DOHH2 (cell line): ENCODE measurements at regions not wholly inside any gene's neighbourhood (a gene's known extent, or its start where the extent isn't known, plus 50 kb on each side); places are given as distances from the start of the nearest gene placed in this dataset.

Source experiments
- H3F3A ChIP-seq: fragments of 200-600 bp; sonication (generic), shearing (Covaris generic); 2 replicates; pipeline ENCODE4 v1.6.0; 2016; ENCODE audit warnings: antibody characterized with exemption, mild to moderate bottlenecking; ENCODE audit not compliant: control insufficient read depth, insufficient read depth
- H3K27ac ChIP-seq: fragments of 200-600 bp; sonication (generic); 2 replicates; pipeline ENCODE4 v1.5.1; 2014; ENCODE audit warnings: low read depth, mild to moderate bottlenecking, low read length, moderate library complexity
- H3K27me3 ChIP-seq: fragments of 200-600 bp; sonication (generic); 2 replicates; pipeline ENCODE4 v1.6.1; 2014; ENCODE audit warnings: mild to moderate bottlenecking, low read length, mixed read lengths; ENCODE audit not compliant: control insufficient read depth
- H3K36me3 ChIP-seq: fragments of 200-600 bp; sonication (generic); 2 replicates; pipeline ENCODE4 v1.6.1; 2014; ENCODE audit warnings: mild to moderate bottlenecking, low read length, moderate library complexity, mixed read lengths; ENCODE audit not compliant: control insufficient read depth
- H3K4me1 ChIP-seq: fragments of 200-600 bp; sonication (generic); 2 replicates; pipeline ENCODE4 v1.6.1; 2014; ENCODE audit warnings: mild to moderate bottlenecking, low read length, mixed read lengths; ENCODE audit not compliant: control insufficient read depth
- H3K4me2 ChIP-seq: fragments of 200-600 bp; sonication (generic); 2 replicates; pipeline ENCODE4 v1.6.0; 2014; ENCODE audit warnings: mild to moderate bottlenecking, low read length, moderate library complexity
- H3K4me3 ChIP-seq: fragments of 200-600 bp; sonication (generic); 2 replicates; pipeline ENCODE4 v1.5.1; 2014; ENCODE audit warnings: mild to moderate bottlenecking, low read length, mixed read lengths
- H3K79me2 ChIP-seq: fragments of 200-600 bp; sonication (generic); 2 replicates; pipeline ENCODE4 v1.6.1; 2014; ENCODE audit warnings: mild to moderate bottlenecking, low read length, mixed read lengths; ENCODE audit not compliant: control insufficient read depth
- H3K9me2 ChIP-seq: fragments of 200-600 bp; sonication (generic); replicated peaks from 2 replicates; pipeline ENCODE4 v1.6.1; 2014; ENCODE audit warnings: mild to moderate bottlenecking, low read length, mixed read lengths; ENCODE audit not compliant: control insufficient read depth
- H3K9me3 ChIP-seq: fragments of 200-600 bp; sonication (generic); 2 replicates; pipeline ENCODE4 v1.6.1; 2014; ENCODE audit warnings: antibody characterized with exemption, low read length, mixed read lengths; ENCODE audit not compliant: control insufficient read depth, insufficient read depth
- H4K20me1 ChIP-seq: fragments of 200-600 bp; sonication (generic); 2 replicates; pipeline ENCODE4 v1.6.0; 2014; ENCODE audit warnings: low read depth, mild to moderate bottlenecking, antibody characterized with exemption, low read length, moderate library complexity; ENCODE audit not compliant: control insufficient read depth, insufficient read depth
- EZH2phosphoT487 ChIP-seq: fragments of 200-600 bp; sonication (generic); IDR thresholded peaks from 2 replicates; pipeline ENCODE4 v1.6.1; 2017; ENCODE audit warnings: borderline replicate concordance, mild to moderate bottlenecking, antibody characterized with exemption, low read length, moderate library complexity, mixed read lengths
- TF ChIP-seq, protein P1 (sequence below): fragments of 200-600 bp; sonication (generic); IDR thresholded peaks from one replicate; pipeline ENCODE4 v1.5.1; 2014; ENCODE audit warnings: antibody characterized with exemption, mild to moderate bottlenecking, low read depth, low read length; ENCODE audit not compliant: poor library complexity, severe bottlenecking

DNA sequence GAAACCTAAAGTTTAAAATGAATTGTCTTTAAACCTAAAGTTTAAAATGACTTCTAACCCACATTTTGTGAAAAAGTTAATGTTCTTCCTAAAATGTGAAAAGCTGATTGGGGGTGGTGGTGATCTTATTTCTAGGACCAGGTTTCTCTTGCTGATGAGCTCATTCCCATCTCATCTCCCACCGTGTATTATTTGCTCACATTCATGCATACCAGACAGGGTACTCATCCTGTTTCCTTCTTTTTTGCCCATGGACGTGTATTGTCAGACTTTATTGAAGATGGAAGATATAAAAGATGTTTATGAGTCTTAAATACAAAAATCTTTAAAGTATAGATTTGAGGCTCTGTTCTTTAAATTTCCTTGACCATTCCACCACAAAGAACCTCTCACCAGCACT is 70.1 kb upstream of the MPHOSPH6 start:
- TF ChIP-seq, protein P1, sequence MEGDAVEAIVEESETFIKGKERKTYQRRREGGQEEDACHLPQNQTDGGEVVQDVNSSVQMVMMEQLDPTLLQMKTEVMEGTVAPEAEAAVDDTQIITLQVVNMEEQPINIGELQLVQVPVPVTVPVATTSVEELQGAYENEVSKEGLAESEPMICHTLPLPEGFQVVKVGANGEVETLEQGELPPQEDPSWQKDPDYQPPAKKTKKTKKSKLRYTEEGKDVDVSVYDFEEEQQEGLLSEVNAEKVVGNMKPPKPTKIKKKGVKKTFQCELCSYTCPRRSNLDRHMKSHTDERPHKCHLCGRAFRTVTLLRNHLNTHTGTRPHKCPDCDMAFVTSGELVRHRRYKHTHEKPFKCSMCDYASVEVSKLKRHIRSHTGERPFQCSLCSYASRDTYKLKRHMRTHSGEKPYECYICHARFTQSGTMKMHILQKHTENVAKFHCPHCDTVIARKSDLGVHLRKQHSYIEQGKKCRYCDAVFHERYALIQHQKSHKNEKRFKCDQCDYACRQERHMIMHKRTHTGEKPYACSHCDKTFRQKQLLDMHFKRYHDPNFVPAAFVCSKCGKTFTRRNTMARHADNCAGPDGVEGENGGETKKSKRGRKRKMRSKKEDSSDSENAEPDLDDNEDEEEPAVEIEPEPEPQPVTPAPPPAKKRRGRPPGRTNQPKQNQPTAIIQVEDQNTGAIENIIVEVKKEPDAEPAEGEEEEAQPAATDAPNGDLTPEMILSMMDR: no peak

DNA sequence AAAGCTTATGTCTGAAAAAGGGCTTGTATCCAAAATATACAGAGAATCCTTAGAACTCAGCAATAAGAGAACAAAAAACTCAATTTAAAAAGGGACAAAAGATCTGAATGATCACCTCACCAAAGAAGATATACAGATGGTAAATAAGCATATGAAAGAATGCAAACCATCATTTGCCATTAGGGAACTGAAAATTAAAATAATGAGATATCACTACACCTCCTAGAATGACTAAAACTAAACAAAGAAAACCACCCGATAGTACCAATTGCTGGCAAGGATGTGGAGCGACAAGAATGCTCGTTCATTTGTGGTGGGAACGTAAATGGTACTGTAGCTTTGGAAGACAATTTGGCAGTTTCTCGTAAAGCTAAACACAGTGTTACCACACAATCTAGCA is 66.9 kb upstream of the MPHOSPH6 start:
- H3K79me2 ChIP-seq: no peaks in the 10 kb centered on the region

More for the DNA sequence above, 70.1 kb upstream of the MPHOSPH6 start:
- Histone ChIP-seq H4K20me1 (no peaks in the 10 kb centered on the region), H3K27me3 (peaks cover 2% of the 10 kb centered on the region; the same call in 1 of the 2 replicates), H3K9me3 (no peaks in the 10 kb centered on the region), H3K27ac (no peak overlapping the region), H3K79me2 (no peaks in the 10 kb centered on the region), H3K4me3 (no peak overlapping the region), H3K9me2 (no peaks in the 10 kb centered on the region), H3F3A (no peaks in the 10 kb centered on the region), H3K4me1 (no peaks in the 10 kb centered on the region), H3K36me3 (no peaks in the 10 kb centered on the region), H3K4me2 (no peak overlapping the region)

DNA sequence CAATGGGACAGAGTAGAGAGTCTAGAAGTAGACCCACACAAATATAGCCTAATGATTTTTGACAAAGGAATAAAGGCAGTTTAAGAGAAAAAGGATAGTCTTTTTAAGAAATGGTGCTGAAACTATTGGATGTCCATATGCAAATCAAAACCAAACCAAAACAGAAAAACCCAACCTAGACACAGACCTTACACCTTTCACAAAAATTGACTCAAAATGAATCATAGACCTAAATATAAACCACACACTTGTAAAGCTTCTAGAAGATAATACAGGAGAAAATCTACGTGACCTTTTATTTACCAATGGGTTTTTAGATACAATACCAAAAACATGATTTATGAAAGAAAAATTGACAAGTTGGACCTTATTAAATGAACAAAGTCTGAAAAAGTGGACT is 66.4 kb upstream of the MPHOSPH6 start:
- Histone ChIP-seq H3K27me3 (peaks cover 2% of the 10 kb centered on the region; the same call in 1 of the 2 replicates), H3K27ac (no peak overlapping the region), H4K20me1 (no peaks in the 10 kb centered on the region), H3K4me1 (no peaks in the 10 kb centered on the region), H3K4me3 (no peak overlapping the region), H3K9me2 (no peaks in the 10 kb centered on the region), H3F3A (no peaks in the 10 kb centered on the region), H3K9me3 (no peaks in the 10 kb centered on the region), H3K36me3 (no peaks in the 10 kb centered on the region), H3K4me2 (no peak overlapping the region), H3K79me2 (no peaks in the 10 kb centered on the region)
- TF ChIP-seq, protein P1: no peak
- no peak for TF ChIP-seq EZH2phosphoT487

More for the DNA sequence above, 66.9 kb upstream of the MPHOSPH6 start:
- Histone ChIP-seq H4K20me1 (no peaks in the 10 kb centered on the region), H3K4me3 (no peak overlapping the region), H3K36me3 (no peaks in the 10 kb centered on the region), H3K27me3 (peaks cover 2% of the 10 kb centered on the region; the same call in 1 of the 2 replicates), H3K4me2 (no peak overlapping the region), H3F3A (no peaks in the 10 kb centered on the region), H3K4me1 (no peaks in the 10 kb centered on the region), H3K9me3 (no peaks in the 10 kb centered on the region), H3K27ac (no peak overlapping the region), H3K9me2 (no peaks in the 10 kb centered on the region)
- TF ChIP-seq, protein P1: no peak
- no peak for TF ChIP-seq EZH2phosphoT487
